Tibial artery (tissue), 4 donors: ENCODE measurements at regions not wholly inside any gene's neighbourhood (a gene's known extent, or its start where the extent isn't known, plus 50 kb on each side); places are given as distances from the start of the nearest gene placed in this dataset.

Experiments used
- DNase-seq, 2 donors: peaks; one replicate each; pipeline ENCODE4 v3.0.0-alpha.2; 2019
- H3K27ac ChIP-seq, 2 donors: fragments of 200-600 bp; sonication (generic) in 1 of 2; 1 replicate in 1 of 2; 2 replicates in 1 of 2; pipeline ENCODE4 v1.5.1; 2018 to 2019; ENCODE audit warnings: mild to moderate bottlenecking in 1 of 2
- H3K27me3 ChIP-seq, 2 donors: fragments of 200-600 bp; sonication (generic) in 1 of 2; one replicate each; pipeline versions ENCODE4 v1.5.1 to v1.6.0; 2016 to 2019
- H3K36me3 ChIP-seq, 3 donors: fragments of 200-600 bp; sonication (generic) in 2 of 3; one replicate each; pipeline ENCODE4 v1.5.1; 2016 to 2019; ENCODE audit warnings: mild to moderate bottlenecking in 2 of 3
- H3K4me1 ChIP-seq, 4 donors: fragments of 200-600 bp; sonication (generic) in 2 of 4; 1 replicate in 3 of 4; 2 replicates in 1 of 4; pipeline ENCODE4 v1.5.1; 2016 to 2019
- H3K4me3 ChIP-seq, 2 donors: fragments of 200-600 bp; sonication (generic) in 1 of 2; 1 replicate in 1 of 2; 2 replicates in 1 of 2; pipeline ENCODE4 v1.5.1; 2018 to 2019; ENCODE audit warnings: mild to moderate bottlenecking in 2 of 2
- H3K9me3 ChIP-seq, 3 donors: fragments of 200-600 bp; sonication (generic) in 1 of 3; one replicate each; pipeline ENCODE4 v1.5.1; 2016 to 2019
- CTCF ChIP-seq, 2 experiments: fragments of 200-600 bp in 1 of 2; fragments of 450-650 bp in 1 of 2; IDR thresholded peaks; one replicate each; pipeline ENCODE4 v1.5.1; 2017 to 2019; ENCODE audit warnings: antibody characterized with exemption in 2 of 2, mild to moderate bottlenecking in 1 of 2, moderate library complexity in 1 of 2
- intact Hi-C: fragments of 100-400 bp; cut with DNase I; formaldehyde crosslinking; loops from one replicate; pipeline ENCODE4 v1.15.0; 2023; ENCODE audit warnings: low total_unique reads

GRCh38 chr14:82159624-82160023, 626.0 kb upstream of the SEL1L start:
- intact Hi-C loops: no loop called here

GRCh38 chr14:82180139-82180538, 646.5 kb upstream of the SEL1L start:
- DNase-seq: no peak
- Histone ChIP-seq H3K9me3 (no peaks in the 10 kb centered on the region), H3K27me3 (no peaks in the 10 kb centered on the region), H3K36me3 (no peaks in the 10 kb centered on the region), H3K4me3 (no peak overlapping the region), H3K4me1 (no peaks in the 10 kb centered on the region), H3K27ac (no peak overlapping the region)
- intact Hi-C loops: no loop called here
- no peak for TF ChIP-seq CTCF (IDR thresholded peaks at IDR 0.05)

More at GRCh38 chr14:82159624-82160023, 626.0 kb upstream of the SEL1L start:
- no peak for TF ChIP-seq CTCF (IDR thresholded peaks at IDR 0.05)
- Histone ChIP-seq H3K36me3 (no peaks in the 10 kb centered on the region), H3K4me3 (no peak overlapping the region), H3K27me3 (no peaks in the 10 kb centered on the region), H3K4me1 (no peaks in the 10 kb centered on the region), H3K9me3 (no peaks in the 10 kb centered on the region), H3K27ac (no peak overlapping the region)
- no peak for DNase-seq

GRCh38 chr14:82182646-82183045, 649.0 kb upstream of the SEL1L start:
- Histone ChIP-seq H3K4me1 (no peaks in the 10 kb centered on the region), H3K36me3 (no peaks in the 10 kb centered on the region), H3K4me3 (no peak overlapping the region), H3K9me3 (no peaks in the 10 kb centered on the region), H3K27me3 (no peaks in the 10 kb centered on the region), H3K27ac (no peak overlapping the region)
- no peak for DNase-seq
- no peak for TF ChIP-seq CTCF (IDR thresholded peaks at IDR 0.05)
- intact Hi-C loops: no loop called here

- intact Hi-C loops: no loop called here
- no peak for DNase-seq
- no peak for TF ChIP-seq CTCF (IDR thresholded peaks at IDR 0.05)
- H3K4me3 ChIP-seq: no peak overlapping the region
- no peaks in the 10 kb centered on the region for H3K36me3 ChIP-seq
- peaks cover 0 to 3% (median 0%) of the 10 kb centered on the region in 3 donors for H3K9me3 ChIP-seq
- H3K4me1 ChIP-seq: no peaks in the 10 kb centered on the region
- H3K27me3 ChIP-seq: no peaks in the 10 kb centered on the region
- H3K27ac ChIP-seq: no peak overlapping the region
Observed at GRCh38 chr14:82190742-82191141, 657.1 kb upstream of the SEL1L start.

GRCh38 chr14:82192387-82192786, 658.7 kb upstream of the SEL1L start:
- intact Hi-C loops: no loop called here

More at GRCh38 chr14:82192387-82192786, 658.7 kb upstream of the SEL1L start:
- no peaks in the 10 kb centered on the region for H3K27me3 ChIP-seq
- no peaks in the 10 kb centered on the region for H3K36me3 ChIP-seq
- no peaks in the 10 kb centered on the region for H3K4me1 ChIP-seq
- H3K9me3 ChIP-seq: peaks cover 0 to 3% (median 0%) of the 10 kb centered on the region in 3 donors
- TF ChIP-seq CTCF (IDR thresholded peaks at IDR 0.05): no peak
- no peak overlapping the region for H3K4me3 ChIP-seq
- no peak for DNase-seq
- no peak overlapping the region for H3K27ac ChIP-seq
